Activated T-cell treated with anti-CD3 and anti-CD28 coated beads for 24 hours (primary cell): ENCODE measurements at regions not wholly inside any gene's neighbourhood (a gene's known extent, or its start where the extent isn't known, plus 50 kb on each side); places are given as distances from the start of the nearest gene placed in this dataset.

Source experiments
- DNase-seq: peaks from one replicate; pipeline ENCODE4 v3.0.0-alpha.2; 2020; ENCODE audit warnings: low read depth

DNA sequence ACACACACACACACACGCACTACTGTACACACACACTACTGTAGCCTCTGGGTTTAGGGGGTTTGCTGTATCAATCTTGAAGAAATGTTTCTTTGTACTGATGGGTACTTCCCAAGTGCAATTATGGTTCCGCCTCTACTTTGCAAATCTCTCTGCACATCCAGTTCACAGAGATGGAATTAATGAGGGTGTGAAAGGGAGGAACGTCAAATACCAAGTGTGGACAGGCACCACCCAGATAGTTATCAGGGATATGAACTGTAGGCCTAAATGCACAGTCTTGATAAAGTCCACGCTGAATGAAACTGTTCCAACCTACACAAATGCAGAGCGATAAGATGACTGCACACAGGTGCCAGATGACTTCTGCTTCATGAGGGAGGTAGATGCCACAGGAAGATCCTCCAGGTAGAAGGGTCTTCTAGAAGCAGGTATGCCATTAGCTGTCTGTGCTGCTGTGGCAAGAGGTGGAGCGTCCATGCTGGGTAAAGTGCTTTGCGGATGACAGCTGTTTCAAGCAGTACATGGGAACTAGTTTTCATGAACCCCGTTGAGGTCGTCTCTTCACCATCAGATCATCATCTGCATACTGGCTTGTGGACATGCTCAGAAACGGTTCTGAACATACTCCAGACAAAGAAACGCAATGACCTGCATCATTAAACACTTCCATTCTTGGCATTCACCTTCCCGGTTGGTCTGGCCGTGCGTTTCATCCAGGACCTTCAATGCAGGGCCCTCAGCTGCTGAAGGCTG, 314.3 kb upstream of the RTL1 start:
- DNase-seq = no peak

DNA sequence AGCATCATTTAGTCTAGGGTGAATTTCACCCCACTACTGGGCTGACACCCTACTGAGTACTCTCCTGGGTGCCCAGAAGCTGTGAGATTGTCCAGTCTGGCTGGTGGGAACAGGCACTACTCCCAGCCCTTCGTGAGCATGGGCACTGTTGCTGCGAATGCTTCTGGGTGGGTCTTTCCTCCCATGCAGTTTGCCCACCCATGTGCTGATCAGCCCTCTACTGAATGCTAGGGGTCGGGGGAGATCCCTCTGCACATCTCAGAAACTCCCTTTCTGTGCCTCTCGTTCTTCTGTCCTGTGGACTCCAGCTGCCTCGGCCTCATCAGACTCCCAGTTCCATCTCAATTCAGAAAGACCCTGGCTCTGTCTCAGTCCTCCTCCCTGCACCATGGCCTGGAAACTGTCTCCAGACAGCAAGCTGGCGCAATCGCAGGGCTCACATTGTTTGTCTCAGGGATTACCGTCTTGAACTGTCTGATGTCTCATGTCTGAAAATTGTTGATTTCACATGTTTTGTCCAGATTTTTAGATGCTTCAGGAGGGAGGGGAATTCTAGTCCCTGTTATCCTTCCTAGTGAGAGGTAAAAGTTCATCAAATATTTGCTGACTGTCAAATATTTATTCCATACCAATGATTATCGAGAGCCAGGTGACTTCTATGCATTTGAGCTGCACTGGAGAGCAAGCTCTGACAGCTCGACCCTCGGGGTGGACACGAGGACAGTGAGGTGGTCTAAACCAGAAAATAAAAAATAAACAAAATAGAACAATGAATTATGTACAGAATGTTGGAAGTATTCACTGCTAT, 316.6 kb upstream of the RTL1 start:
- DNase-seq = no peak

DNA sequence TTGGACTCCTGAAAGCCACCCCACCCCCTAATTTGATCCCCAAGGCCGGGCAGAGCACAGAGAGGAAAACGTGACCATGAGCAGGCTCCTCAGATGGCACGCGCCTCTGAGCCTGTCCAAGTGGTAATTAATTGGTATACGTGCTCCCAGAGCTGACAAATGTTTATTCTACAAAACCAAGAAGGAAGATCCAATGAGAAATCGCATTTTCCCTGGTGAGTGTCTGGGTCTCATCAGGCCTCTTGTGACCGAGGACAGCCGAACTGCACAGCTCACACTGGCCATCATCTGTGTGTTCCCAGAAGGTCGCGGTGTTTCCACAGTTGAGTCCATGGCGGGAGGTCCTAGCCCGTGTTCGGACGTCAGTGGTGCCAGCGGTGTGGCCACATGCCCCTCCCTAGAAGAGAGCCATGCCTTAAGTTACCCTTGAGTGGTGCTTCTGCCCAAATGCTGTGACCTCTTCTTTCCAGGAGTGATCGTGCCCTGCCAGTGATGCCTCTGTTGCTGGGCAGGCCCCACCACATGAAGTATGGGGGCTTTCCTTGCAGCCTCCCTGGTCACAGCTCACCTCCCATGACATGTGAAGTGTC, 317.5 kb upstream of the RTL1 start:
- no peak for DNase-seq

DNA sequence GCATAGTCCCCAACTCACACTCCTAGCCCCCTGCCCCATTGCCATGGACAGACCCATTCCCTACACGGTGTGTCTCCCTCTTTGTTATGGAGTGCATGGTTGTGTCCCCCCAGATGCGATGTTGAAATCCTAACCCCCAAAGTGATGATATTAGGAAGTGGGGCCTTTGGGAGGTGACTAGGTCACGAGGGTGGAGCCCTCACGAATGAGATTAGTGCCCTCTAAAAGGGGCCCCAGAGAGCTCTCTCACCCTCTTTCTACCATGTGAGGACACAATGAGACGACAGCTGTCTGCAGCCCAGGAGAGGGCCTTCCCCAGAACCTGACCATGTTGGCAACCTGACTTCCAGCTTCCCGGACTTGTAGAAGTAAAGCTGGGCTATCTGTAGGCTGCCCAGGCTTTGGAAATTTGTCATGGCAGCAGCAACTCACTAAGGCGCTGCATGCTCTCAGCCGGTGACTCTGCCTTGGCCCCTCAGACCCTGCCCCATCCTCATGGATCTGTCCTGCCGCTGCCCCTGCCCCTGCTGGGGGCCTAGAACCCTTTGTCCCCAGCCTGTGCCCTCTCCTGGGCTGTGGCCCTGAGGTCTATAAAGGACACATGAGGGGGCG, 318.1 kb upstream of the RTL1 start:
- DNase-seq = no peak

DNA sequence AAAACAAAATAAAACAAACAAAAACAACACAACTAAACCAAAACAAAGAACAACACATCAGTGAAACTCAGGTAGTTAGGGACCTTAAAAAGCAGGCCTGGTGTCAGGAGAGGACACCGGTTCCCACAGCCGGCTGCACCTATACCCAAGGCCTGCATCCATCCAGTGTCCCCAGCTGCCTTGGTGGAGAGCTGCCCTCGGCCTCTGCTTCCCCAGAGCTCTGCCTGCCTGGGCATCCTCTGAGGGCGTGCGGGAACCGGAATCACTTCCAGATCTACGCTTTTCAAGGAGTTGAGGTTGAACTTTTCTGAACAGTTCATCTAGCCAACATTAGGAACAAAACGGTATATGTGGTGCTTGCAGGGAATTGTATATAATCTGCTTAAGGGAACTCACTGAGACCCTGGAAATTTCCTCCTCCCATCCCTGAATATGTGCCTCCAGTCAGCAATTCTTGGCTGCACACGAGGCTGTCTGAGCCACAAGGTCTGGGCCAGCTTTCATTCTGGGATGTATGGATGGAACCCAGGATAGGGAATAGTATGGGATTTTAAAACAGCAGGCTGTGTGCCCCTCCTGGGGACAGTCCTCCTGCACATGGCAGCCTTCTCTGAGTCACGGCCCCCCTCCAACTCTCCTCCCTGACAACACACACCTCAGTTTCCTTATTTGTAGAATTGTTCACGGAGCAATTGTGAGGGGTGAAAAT, 319.0 kb upstream of the RTL1 start:
- no peak for DNase-seq

DNA sequence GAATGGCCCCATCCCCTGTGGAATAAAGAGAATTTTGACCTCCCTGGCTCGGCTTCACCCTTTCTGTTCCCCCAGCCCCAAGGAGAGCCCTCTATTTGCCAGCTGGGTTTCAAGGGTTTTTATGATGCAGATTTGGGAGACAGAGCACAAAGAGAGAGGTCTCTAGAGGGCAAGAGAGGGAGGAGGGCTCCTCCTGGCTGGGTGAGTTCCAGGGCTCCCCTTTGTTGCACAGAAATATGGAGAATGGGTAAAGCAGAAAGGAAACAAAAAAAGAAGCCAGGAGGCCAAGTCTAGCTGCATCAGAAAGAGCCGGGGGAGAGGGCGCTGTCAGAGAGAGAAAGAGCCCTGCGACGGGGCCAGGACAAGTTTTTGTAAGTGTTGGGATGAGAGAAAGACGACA, 319.6 kb upstream of the RTL1 start:
- DNase-seq = no peak

DNA sequence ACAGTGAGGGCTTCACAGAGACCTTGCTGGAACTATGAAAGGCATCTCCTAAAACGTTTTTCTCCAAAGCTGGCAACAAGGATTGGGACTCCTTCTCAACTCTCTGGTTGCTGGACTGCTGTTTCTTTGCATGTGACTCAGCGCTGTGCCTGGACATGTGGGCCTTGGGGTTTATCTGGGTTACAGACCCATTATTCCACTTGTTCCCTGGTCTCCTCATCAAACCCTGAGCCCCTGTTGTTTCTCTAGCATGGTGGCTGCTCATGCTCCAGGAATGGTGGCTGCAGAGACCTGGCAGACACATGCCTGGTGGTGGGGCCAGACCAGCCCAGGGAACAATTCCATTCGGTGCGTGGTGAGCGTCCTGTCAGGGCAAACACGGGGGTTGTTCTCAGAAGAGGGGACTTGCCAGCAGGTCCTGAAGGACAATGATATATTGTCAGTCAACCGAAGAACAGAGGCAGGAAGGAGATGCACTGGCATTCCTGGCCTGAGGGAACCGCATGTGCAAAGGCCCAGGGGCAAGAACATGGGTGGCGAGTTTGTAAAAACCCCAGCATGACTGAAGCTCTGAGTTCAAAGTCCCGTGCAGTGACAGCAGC, 320.1 kb upstream of the RTL1 start:
- DNase-seq = no peak

DNA sequence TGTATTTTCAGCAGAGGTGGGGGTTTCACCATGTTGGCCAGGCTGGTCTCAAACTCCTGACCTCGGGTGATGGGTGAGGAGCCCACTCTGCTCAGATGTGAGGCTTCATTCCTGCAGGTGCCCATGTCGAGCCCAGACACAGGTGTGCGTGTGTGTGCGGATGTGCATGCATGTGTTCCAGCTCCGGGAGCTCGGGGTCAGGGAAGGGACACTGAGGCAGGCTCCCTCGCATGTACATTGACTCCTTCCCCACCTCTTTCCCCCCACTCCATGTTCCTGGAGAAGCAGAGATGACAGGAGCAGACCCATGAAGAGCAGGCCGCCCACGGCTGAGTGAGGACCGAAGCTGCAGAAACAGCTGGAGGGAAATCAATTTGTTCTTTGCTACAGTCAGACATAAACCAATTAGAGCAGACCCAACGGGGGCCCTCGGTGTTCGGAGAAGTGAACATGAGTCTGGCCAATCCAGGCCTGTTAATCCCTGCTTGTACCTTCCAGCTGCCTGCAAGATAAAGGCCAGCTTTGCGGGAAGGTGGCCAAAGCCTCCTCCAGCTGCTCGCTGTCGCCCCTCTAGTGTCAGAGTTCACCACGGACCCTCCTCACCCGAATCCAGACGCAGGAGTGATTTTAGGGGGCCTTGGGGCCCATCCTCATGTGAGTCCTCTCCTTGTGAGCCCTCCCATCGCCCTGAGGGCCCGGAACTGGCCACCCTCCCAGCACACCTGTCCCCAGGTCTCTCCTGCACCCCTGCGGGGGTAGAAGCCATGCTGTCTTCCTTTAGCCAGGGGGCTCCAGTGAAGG, 321.0 kb upstream of the RTL1 start:
- DNase-seq = no peak

DNA sequence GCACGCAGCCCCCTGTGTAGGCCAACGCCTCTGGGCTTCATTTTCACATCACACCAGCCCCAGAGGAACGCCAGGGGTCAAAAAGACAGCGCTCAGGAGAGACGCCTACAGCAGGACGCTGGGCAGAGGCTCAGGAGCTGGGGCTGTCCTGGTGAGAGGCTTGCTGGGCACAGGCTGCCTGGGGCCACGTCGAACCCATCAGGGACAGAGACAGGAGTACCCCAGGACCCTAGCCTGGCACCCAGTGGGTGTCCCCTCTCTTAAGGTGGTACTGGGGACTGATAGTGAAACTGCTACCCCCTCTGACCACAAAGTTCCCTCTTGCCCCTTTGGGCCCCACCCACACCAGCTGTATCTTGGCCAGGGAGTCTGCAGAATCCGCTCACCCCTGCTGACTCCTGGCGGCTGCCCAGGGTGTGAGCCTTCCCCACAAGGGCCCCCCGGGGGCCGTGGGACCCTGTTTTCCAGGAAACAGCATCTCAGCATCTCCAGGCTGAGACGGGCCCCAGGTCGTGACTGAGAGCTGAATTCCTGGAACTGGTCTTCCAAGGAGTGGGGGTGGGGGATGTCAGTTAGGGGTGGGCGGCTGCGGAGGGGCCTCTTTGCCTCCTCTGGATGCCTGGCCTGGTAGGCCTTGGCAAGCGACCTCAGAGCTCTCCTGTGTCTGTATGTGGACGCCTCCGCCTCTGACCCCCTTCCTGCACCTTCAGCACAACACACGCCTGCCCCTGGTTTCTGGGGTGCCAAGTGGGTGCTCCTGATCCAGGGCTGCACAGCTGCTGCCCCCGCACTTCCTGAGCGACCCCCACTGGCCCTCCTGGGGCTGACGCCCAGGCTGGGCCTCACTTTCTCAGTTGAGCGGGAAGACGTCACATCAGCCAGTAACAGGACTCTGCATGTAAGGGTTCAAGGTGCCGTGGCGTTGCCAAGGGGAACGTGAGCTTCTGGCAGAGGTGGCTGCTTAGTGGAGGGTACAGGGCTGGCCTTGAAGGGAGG, 321.9 kb upstream of the RTL1 start:
- DNase-seq = no peak

DNA sequence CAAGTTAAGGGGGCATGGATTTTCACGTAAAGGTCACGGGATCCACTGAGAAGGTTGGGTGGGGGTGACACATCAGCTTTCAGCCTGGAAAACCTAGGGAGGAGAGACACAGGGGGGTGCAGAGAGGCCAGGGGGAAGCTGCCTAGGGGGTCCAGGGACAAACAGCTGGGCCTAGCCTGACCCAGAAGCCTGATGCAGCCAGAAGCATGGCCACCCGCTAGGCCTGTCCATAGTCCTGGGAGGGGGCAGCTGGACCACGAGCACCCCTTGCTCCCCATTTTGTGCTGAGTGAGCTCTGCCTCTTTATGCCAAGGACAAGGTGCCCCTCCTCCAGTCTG, 322.7 kb upstream of the RTL1 start:
- DNase-seq = no peak

DNA sequence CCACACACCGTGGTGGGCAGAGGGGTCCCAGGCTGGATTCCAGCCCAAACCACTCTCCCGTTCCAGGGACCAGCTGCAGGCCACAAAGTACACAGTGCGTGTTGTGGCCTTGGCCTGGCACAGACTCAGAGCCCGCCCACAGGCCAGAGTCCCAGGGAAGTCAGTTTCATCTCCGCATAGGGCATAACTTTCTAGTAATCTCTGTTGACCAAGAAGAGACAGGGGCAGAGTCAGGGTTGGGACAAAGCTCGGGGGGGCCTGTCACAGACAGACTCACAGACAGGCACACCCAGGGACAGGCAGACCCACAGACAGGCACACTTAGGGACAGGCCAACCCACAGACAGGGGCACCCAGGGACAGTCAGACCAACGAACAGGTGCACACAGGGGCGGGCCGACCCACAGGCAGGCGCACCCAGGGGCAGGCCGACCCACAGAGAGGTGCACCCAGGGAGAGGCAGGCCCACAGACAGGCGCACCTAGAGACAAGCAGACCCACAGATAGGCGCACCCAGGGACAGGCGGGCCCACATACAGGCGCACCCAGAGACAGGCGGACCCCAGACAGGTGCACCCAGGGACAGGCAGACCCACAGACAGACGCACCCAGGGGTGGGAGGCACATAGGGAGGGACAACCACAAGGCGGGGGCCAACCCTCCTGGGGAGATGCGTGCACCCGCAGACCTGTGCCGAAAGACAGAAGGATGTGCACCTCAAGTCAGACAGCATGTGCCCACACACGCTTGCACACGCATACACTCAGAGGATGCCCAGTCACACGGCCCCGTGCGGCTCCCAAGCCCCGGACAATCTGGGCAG, 323.3 kb upstream of the RTL1 start:
- no peak for DNase-seq

DNA sequence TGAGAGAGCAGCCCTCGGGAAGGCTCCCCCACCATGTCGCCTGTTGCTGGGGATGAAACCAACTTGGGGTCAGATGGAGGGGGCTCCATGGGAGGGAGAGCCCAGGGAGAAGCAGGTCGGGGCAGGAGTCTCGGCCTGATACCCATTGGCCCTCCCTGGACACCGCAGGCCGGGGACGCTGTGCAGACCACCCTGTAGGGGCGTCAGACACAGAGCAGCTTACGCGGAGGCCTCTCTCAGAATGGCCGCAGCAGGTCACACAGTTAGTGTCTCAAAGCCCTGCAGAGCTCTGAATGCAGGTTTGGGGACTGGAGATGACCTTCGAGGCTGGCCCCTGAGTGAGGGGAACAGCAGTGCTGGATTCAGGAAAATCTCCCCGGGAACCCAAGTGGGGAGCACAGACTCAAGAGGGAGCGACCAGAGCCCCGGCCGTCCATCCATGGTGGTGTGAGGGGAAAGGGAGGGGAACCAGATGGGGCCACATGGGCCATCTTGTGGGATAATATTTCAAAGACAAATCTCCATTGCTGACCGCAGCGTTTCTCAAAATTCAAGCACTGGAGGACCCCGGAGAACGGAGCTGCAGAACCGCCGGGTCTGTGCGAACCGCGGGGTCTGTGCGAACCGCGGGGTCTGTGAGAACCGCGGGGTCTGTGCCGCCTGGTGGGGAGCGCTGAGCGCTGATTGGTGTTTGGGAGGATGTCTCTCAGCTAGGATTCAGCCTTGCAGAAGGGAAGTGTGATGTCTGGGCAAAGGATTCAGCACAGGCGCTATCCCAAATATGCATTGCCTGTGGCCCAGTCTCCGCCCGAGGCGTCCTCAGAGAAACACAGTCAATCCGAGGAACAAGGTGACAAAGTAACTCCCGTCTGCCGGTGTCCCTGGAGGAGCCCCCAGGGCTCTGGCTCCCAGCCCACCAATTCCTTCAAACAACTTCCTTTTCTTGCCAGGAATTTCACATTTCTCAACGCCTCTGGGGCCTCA, 324.4 kb upstream of the RTL1 start:
- DNase-seq = no peak

DNA sequence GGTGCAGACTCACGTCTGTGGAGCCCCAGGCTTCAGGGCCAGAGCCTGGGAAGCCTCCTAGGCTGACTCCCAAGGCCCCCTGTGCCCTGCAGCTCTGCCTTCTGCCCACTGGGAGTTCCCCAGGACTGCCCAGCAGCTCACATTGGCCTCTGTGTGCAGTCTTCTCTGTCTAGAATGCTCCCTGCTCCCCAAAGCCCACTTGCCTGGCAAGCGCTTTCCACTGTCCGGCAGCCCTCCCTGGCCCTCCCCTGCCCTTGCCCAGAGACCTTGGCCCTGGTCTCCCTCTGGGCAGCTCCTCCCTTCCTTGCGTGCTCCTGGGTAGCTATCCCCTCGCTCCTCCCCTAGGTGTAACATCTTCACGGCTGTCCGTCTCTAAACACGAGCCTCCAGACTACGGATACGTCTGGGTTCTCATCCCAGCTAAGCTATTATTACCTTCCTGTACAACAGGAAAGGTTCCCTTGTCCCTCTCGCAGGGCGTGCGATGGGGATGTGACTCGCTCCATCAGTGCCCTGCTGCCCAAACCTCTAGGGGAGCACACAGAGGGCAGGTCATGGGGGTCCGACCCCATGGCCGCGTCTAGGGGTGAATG, 325.5 kb upstream of the RTL1 start:
- DNase-seq = no peak

DNA sequence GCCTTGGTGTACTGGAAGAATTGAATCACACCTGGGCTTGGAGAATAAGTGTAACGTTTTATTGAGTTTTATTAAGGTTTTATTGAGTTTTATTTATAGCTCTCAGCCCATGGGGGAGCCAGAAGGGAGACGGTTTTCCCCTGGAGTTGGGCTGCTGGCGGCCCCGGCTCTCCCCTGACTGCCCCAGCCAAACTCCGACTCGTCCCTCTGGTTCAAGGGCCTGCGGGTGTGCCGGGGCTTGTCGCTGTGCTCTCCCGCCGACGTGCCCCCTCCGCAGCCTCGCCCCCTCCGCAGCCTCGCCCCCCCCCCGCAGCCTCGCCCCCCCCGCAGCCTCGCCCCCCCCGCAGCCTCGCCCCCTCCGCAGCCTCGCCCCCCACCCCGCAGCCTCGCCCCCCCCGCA, 326.1 kb upstream of the RTL1 start:
- no peak for DNase-seq

DNA sequence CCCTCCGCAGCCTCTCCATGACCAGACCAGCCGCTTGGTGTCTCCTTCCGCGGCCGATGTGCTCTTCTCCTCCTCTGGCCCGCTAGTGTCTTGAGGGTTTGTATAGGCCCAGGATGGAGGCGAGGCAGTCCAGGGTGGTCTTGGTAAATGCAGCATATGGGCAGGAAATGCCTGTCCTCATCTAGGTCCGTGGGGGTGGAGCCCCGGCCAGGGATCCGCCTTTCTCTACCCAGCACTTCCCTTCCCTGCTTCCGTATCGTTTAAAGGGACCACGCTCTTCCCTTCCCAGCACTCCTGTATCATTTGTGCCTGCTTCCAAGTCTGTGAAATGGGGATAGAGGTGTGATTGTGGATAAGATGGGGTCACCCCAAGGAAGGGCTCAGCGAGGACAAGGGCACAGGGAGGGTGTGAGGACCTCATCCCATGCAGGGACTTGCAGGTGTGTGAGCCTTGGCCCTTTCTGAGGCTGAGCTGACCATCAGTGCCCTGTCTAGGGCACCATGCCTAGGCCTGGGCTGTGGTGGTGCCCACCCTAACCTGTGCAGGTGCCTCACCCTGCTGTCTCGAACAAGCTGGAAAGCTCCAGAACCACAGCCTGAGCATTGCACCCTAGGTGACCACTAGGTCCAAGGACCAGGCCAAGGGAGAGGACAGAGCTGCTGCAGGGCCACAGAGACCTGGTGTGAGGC, 326.8 kb upstream of the RTL1 start:
- DNase-seq = no peak

DNA sequence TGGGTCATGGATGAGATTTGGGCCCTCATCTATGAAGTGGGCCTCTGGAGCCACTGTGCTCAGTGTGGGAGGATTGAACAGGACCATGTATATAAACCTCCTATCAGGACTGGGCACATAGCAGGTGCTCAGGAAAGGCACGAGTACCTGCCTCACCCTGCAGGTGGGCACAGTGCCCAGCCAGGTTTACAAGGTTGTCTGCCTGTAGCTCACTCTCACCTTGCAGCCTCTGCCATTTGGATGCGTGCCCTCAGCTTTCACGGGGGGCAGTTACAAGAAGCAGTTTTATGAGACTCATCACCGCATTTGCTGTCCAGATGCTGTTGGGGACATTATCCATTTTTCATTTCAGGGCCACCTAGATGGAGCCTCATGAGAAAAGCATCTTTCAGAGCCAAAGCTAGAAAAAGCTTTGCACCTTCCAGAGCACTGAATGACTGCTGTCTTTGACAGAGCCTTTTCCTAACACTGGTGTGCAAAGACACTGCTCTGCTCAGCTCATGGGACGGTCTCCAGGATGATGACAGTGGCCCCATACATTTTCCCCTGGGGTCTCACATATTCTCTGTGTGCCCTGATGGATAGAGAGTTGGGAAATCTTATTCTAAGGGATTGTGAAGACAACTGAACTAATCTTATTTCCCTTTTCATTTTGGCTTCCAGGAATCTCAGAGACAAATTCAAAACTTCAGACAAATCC, 327.5 kb upstream of the RTL1 start:
- no peak for DNase-seq
